A549 (cell line): ENCODE measurements at regions not wholly inside any gene's neighbourhood (a gene's known extent, or its start where the extent isn't known, plus 50 kb on each side); places are given as distances from the start of the nearest gene placed in this dataset.

Source experiments
- ATAC-seq, 2 experiments: fragments of 200-7000 bp in 1 of 2; fragments of >200 bp in 1 of 2; cut with Nextera tagmentation in 1 of 2; cut with Tn5 transposase in 1 of 2; 3 replicates each; pipeline versions ENCODE4 v1.8.0 to v1.9.1; 2018 to 2020; ENCODE audit warnings: mild to moderate bottlenecking in 1 of 2, moderate library complexity in 1 of 2
- CTCF ChIA-PET: fragments of 300-600 bp; sonication (Branson Sonifier 250); formaldehyde crosslinking; extraction: SDS; loops from one replicate; lab custom pipeline; 2021; ENCODE audit warnings: antibody characterized with exemption, inconsistent platforms; lab: Yijun Ruan, JAX
- POLR2A ChIA-PET: fragments of 350-600 bp; formaldehyde crosslinking; extraction: SDS; loops from one replicate; lab custom pipeline; 2021; ENCODE audit warnings: antibody characterized with exemption, inconsistent platforms; lab: Yijun Ruan, JAX
- DNase-seq, 2 experiments: peaks; one replicate each; pipeline versions ENCODE4 v3.0.0 to v3.0.0-alpha.2; 2011 to 2016; ENCODE audit warnings: low read depth in 1 of 2, low spot score in 1 of 2
- FAIRE-seq: peaks from 2 replicates; lab custom pipeline; 2011; peaks lifted over from hg19 to GRCh38; lab: Jason Lieb, UNC
- H3K27ac ChIP-seq, 2 experiments: fragments of >200 bp; sonication (Bioruptor Twin); formaldehyde crosslinking; 3 replicates each; pipeline ENCODE4 v1.5.1; 2016 to 2017
- H3K4me1 ChIP-seq: fragments of >200 bp; sonication (Bioruptor Twin); formaldehyde crosslinking; 3 replicates; pipeline ENCODE4 v1.6.1; 2016
- H3K4me2 ChIP-seq: fragments of >200 bp; sonication (Bioruptor Twin); formaldehyde crosslinking; 3 replicates; pipeline ENCODE4 v1.6.1; 2016
- H3K4me3 ChIP-seq: fragments of >200 bp; sonication (Bioruptor Twin); formaldehyde crosslinking; 3 replicates; pipeline ENCODE4 v1.5.1; 2016
- H3K9me3 ChIP-seq: fragments of >200 bp; sonication (Bioruptor Twin); formaldehyde crosslinking; 3 replicates; pipeline ENCODE4 v1.6.1; 2016
- CTCF ChIP-seq: fragments of >200 bp; sonication (Bioruptor Twin); formaldehyde crosslinking; IDR thresholded peaks from 3 replicates; pipeline ENCODE4 v1.5.1; 2016
- ELK1 ChIP-seq: fragments of 150-350 bp; IDR thresholded peaks from 2 replicates; pipeline ENCODE4 v1.6.1; 2014; ENCODE audit warnings: low read depth, mild to moderate bottlenecking, low read length
- EP300 ChIP-seq, 2 experiments: fragments of >200 bp; sonication (Bioruptor Twin); formaldehyde crosslinking; IDR thresholded peaks; 2 replicates in 1 of 2; 3 replicates in 1 of 2; pipeline ENCODE4 v1.6.1; 2016 to 2017
- ESRRA ChIP-seq: fragments of 150-350 bp; IDR thresholded peaks from 2 replicates; pipeline ENCODE4 v1.6.1; 2014; ENCODE audit warnings: mild to moderate bottlenecking, low read length, borderline replicate concordance
- FOXS1 ChIP-seq: fragments of 250-450 bp; sonication (Bioruptor Pico); IDR thresholded peaks from 2 replicates; pipeline ENCODE4 v1.5.0; 2020; ENCODE audit warnings: mild to moderate bottlenecking, moderate library complexity
- GATA3 ChIP-seq: IDR thresholded peaks from 2 replicates; pipeline ENCODE4 v1.6.1; 2012; ENCODE audit warnings: borderline replicate concordance
- HEYL ChIP-seq: fragments of 250-450 bp; sonication (Bioruptor Pico); IDR thresholded peaks from 2 replicates; pipeline ENCODE4 v1.8.0; 2021; ENCODE audit warnings: mild to moderate bottlenecking, moderate library complexity
- HMGXB4 ChIP-seq: fragments of 250-450 bp; sonication (Bioruptor Pico); IDR thresholded peaks from 2 replicates; pipeline ENCODE4 v1.5.0; 2021; ENCODE audit warnings: mild to moderate bottlenecking, moderate library complexity, borderline replicate concordance
- HOXB13 ChIP-seq: fragments of 250-450 bp; sonication (Bioruptor Pico); IDR thresholded peaks from 2 replicates; pipeline ENCODE4 v1.5.0; 2020; ENCODE audit warnings: low read depth, mild to moderate bottlenecking, moderate library complexity
- KDM5A ChIP-seq: fragments of 200-600 bp; sonication (generic); IDR thresholded peaks from 2 replicates; pipeline ENCODE4 v1.6.1; 2016; ENCODE audit warnings: antibody characterized with exemption, mild to moderate bottlenecking
- MAFK ChIP-seq: fragments of 450-650 bp; IDR thresholded peaks from 2 replicates; pipeline ENCODE4 v1.6.1; 2014; ENCODE audit not compliant: partially characterized antibody
- MAZ ChIP-seq: fragments of 150-350 bp; IDR thresholded peaks from 2 replicates; pipeline ENCODE4 v1.6.1; 2014; ENCODE audit warnings: antibody characterized with exemption, low read depth, low read length, borderline replicate concordance
- NPAS2 ChIP-seq: fragments of 250-450 bp; sonication (Bioruptor Pico); IDR thresholded peaks from 2 replicates; pipeline ENCODE4 v1.8.0; 2022; ENCODE audit warnings: mild to moderate bottlenecking, moderate library complexity, borderline replicate concordance
- NR3C1 ChIP-seq: fragments of >200 bp; sonication (Bioruptor Twin); formaldehyde crosslinking; IDR thresholded peaks from 3 replicates; pipeline ENCODE4 v1.6.1; 2017
- POLR2A ChIP-seq: IDR thresholded peaks from 2 replicates; pipeline ENCODE4 v1.6.1; 2012; ENCODE audit warnings: mild to moderate bottlenecking, low read length
- RCOR1 ChIP-seq: fragments of 150-350 bp; IDR thresholded peaks from 2 replicates; pipeline ENCODE4 v1.6.1; 2014; ENCODE audit warnings: antibody characterized with exemption, low read length, low read depth
- REST ChIP-seq: fragments of 200-600 bp; sonication (generic); IDR thresholded peaks from 2 replicates; pipeline ENCODE4 v1.6.1; 2016; ENCODE audit warnings: antibody characterized with exemption, mild to moderate bottlenecking, moderate library complexity
- RNF2 ChIP-seq: fragments of 200-600 bp; sonication (generic); IDR thresholded peaks from 2 replicates; pipeline ENCODE4 v1.6.1; 2016; ENCODE audit warnings: low read depth, mild to moderate bottlenecking, antibody characterized with exemption, moderate library complexity, borderline replicate concordance
- ZC3H11A ChIP-seq: fragments of 450-650 bp; IDR thresholded peaks from 2 replicates; pipeline ENCODE4 v1.6.1; 2014; ENCODE audit warnings: antibody characterized with exemption, mild to moderate bottlenecking
- ZFP36 ChIP-seq: fragments of 450-650 bp; IDR thresholded peaks from 2 replicates; pipeline ENCODE4 v1.6.1; 2014; ENCODE audit warnings: borderline replicate concordance; ENCODE audit not compliant: partially characterized antibody
- WGBS: methylation state at CpG from one replicate; pipeline ENCODE4 v1.1.6; 2017; ENCODE audit errors: missing lambda C conversion rate; 5-methylcytosine and 5-hydroxymethylcytosine counted together

GRCh38 chr2:167729911-167730310 is 517.5 kb downstream of the STK39 start:
- FAIRE-seq = no peak
- CTCF ChIA-PET = no interaction called here

More at GRCh38 chr2:167729911-167730310, 517.5 kb downstream of the STK39 start:
- 84% methylated on average over 3 of the region's 3 CpGs for whole genome bisulfite sequencing
- H3K4me1 ChIP-seq = no peaks in the 10 kb centered on the region
- no peak for ATAC-seq
- no peak overlapping the region for H3K4me3 ChIP-seq
- POLR2A ChIA-PET = no interaction called here
- DNase-seq = no peak
- H3K27ac ChIP-seq = no peak overlapping the region
- no peak overlapping the region for H3K4me2 ChIP-seq
- TF ChIP-seq MAFK (no peak), ESRRA (no peak), CTCF (no peak), RNF2 (no peak), HEYL (CRISPR knock-in tag) (no peak), GATA3 (no peak), HMGXB4 (CRISPR knock-in tag) (no peak), ZC3H11A (no peak), MAZ (no peak), REST (no peak), RCOR1 (no peak), ELK1 (no peak), NPAS2 (no peak), KDM5A (no peak), ZFP36 (no peak), EP300 (IDR thresholded peaks at IDR 0.05) (no peak), HOXB13 (no peak), NR3C1 (no peak), POLR2A (no peak), FOXS1 (CRISPR knock-in tag) (no peak)
- no peaks in the 10 kb centered on the region for H3K9me3 ChIP-seq
